ENCODE measurements at regions not wholly inside any gene's neighbourhood (a gene's known extent, or its start where the extent isn't known, plus 50 kb on each side); places are given as distances from the start of the nearest gene placed in this dataset.

GRCh38 chr4:41363384-41363981 lies 106.8 kb downstream of the UCHL1 start:
- peaks cover 13% of the 10 kb centered on the region for H3K4me1 Mint-ChIP-seq
- Histone ChIP-seq H3K9ac (ENCODE audit: low read length) (no peak overlapping the region), H3K4me2 (replicated peaks; ENCODE audit: low read depth, low read length, poor library complexity, severe bottlenecking) (no peak overlapping the region), H3K36me3 (replicated peaks in 1 of 2; ENCODE audit: control extremely low read depth in 1 of 2, control insufficient read depth in 1 of 2, extremely low read depth in 1 of 2, insufficient read depth in 2 of 2, low read length in 1 of 2) (no peaks in the 10 kb centered on the region), H4K20me1 (ENCODE audit: control insufficient read depth, insufficient read depth, low read length, poor library complexity, severe bottlenecking) (no peaks in the 10 kb centered on the region), H3K27ac (ENCODE audit: low read length in 2 of 2) (no peak overlapping the region), H3K4me1 (ENCODE audit: control insufficient read depth in 2 of 2, insufficient read depth in 2 of 2, low read length in 2 of 2) (peaks cover 7 to 15% of the 10 kb centered on the region in 2 donors), H3K9me3 (ENCODE audit: control extremely low read depth in 1 of 3, control insufficient read depth in 2 of 3, insufficient read depth in 1 of 3, low read length in 2 of 3) (peaks cover 0 to 8% (median 0%) of the 10 kb centered on the region in 3 donors), H3K4me3 (ENCODE audit: control extremely low read depth in 1 of 5, extremely low read depth in 1 of 5, insufficient read depth in 1 of 5, low read depth in 2 of 5, low read length in 4 of 5) (no peak overlapping the region), H3K79me2 (ENCODE audit: control insufficient read depth, insufficient read depth, low read length) (no peaks in the 10 kb centered on the region), H2AFZ (ENCODE audit: insufficient read depth, low read depth, low read length, poor library complexity, severe bottlenecking) (no peak overlapping the region), H3K27me3 (replicated peaks in 1 of 4; ENCODE audit: control extremely low read depth in 1 of 4, control insufficient read depth in 3 of 4, insufficient read depth in 4 of 4, low read length in 3 of 4) (peaks cover 0 to 29% (median 14%) of the 10 kb centered on the region in 4 experiments)
- ChIA-PET POLR2A (no interaction called here), CTCF (no interaction called here)
- DNase-seq (no peak), ATAC-seq (ENCODE audit: low read depth) (no peak)
- intact Hi-C loops (cut with micrococcal nuclease): no loop called here
- H3K27ac Mint-ChIP-seq: no peak overlapping the region
- H3K4me3 Mint-ChIP-seq: no peak overlapping the region
- peaks cover 46% of the 10 kb centered on the region for H3K27me3 Mint-ChIP-seq
- TF ChIP-seq CTCF (IDR thresholded peaks at IDR 0.05): no peak
- no peaks in the 10 kb centered on the region for H3K9me3 Mint-ChIP-seq (ENCODE audit: insufficient read depth)
- 81% methylated on average over 7 of the region's 9 CpGs for WGBS (ENCODE audit: insufficient coverage)

- Histone ChIP-seq H3K36me3 (replicated peaks in 1 of 2; ENCODE audit: control extremely low read depth in 1 of 2, control insufficient read depth in 1 of 2, extremely low read depth in 1 of 2, insufficient read depth in 2 of 2, low read length in 1 of 2) (no peaks in the 10 kb centered on the region), H3K4me3 (ENCODE audit: control extremely low read depth in 1 of 5, extremely low read depth in 1 of 5, insufficient read depth in 1 of 5, low read depth in 2 of 5, low read length in 4 of 5) (no peak overlapping the region), H3K4me1 (ENCODE audit: control insufficient read depth in 2 of 2, insufficient read depth in 2 of 2, low read length in 2 of 2) (peaks cover 7 to 13% of the 10 kb centered on the region in 2 donors), H3K9me3 (ENCODE audit: control extremely low read depth in 1 of 3, control insufficient read depth in 2 of 3, insufficient read depth in 1 of 3, low read length in 2 of 3) (peaks cover 0 to 8% (median 0%) of the 10 kb centered on the region in 3 donors), H4K20me1 (ENCODE audit: control insufficient read depth, insufficient read depth, low read length, poor library complexity, severe bottlenecking) (no peaks in the 10 kb centered on the region), H3K4me2 (replicated peaks; ENCODE audit: low read depth, low read length, poor library complexity, severe bottlenecking) (no peak overlapping the region), H2AFZ (ENCODE audit: insufficient read depth, low read depth, low read length, poor library complexity, severe bottlenecking) (no peak overlapping the region), H3K9ac (ENCODE audit: low read length) (no peak overlapping the region), H3K79me2 (ENCODE audit: control insufficient read depth, insufficient read depth, low read length) (no peaks in the 10 kb centered on the region), H3K27ac (ENCODE audit: low read length in 2 of 2) (no peak overlapping the region), H3K27me3 (replicated peaks in 1 of 4; ENCODE audit: control extremely low read depth in 1 of 4, control insufficient read depth in 3 of 4, insufficient read depth in 4 of 4, low read length in 3 of 4) (peaks cover 0 to 21% (median 10%) of the 10 kb centered on the region in 4 experiments)
- no peak for DNase-seq
- H3K4me3 Mint-ChIP-seq: no peak overlapping the region
- H3K4me1 Mint-ChIP-seq: peaks cover 9% of the 10 kb centered on the region
- H3K27me3 Mint-ChIP-seq: peaks cover 39% of the 10 kb centered on the region
- 33% methylated on average over 2 of the region's 3 CpGs for WGBS (ENCODE audit: insufficient coverage)
- ChIA-PET POLR2A (no interaction called here), CTCF (no interaction called here)
- H3K27ac Mint-ChIP-seq: no peak overlapping the region
- no peak for ATAC-seq (ENCODE audit: low read depth)
- intact Hi-C loops (cut with micrococcal nuclease): no loop called here
- TF ChIP-seq EZH2 (IDR thresholded peaks at IDR 0.05; ENCODE audit: borderline replicate concordance, insufficient read depth, low read depth, low read length, poor library complexity, severe bottlenecking) (no peak), CTCF (IDR thresholded peaks at IDR 0.05) (no peak)
- no peaks in the 10 kb centered on the region for H3K9me3 Mint-ChIP-seq (ENCODE audit: insufficient read depth)
These were observed 108.1 kb downstream of the UCHL1 start for GRCh38 chr4:41364876-41365275.

All from B cell (primary cell).